CD4-positive, alpha-beta memory T cell (primary cell): ENCODE measurements at regions not wholly inside any gene's neighbourhood (a gene's known extent, or its start where the extent isn't known, plus 50 kb on each side); places are given as distances from the start of the nearest gene placed in this dataset.
"Not testable (repeated sequence)": the region's sequence is repeated elsewhere in the genome, so short reads cannot be mapped to it uniquely, and the experiment has no call there.

Experiments
- CTCF ChIA-PET: fragments of 350-600 bp; sonication (Branson Sonifier 250); formaldehyde crosslinking; loops from one replicate; lab custom pipeline; 2021; ENCODE audit warnings: inconsistent platforms; ENCODE audit not compliant: partially characterized antibody; lab: Charles Lee
- POLR2A ChIA-PET: fragments of 350-600 bp; sonication (Branson Sonifier 250); formaldehyde crosslinking; loops from one replicate; lab custom pipeline; 2021; ENCODE audit not compliant: partially characterized antibody; lab: Charles Lee
- DNase-seq, 5 donors: peaks; one replicate each; pipeline versions ENCODE4 v3.0.0 to v3.0.0-alpha.2; 2020 to 2022; ENCODE audit warnings: mixed read lengths in 1 of 5
- H3K27ac ChIP-seq: one replicate; pipeline ENCODE4 v1.7.0; 2013; ENCODE audit warnings: low read depth, low read length
- H3K27me3 ChIP-seq: 2 replicates; pipeline ENCODE4 v1.7.0; 2013; ENCODE audit warnings: mild to moderate bottlenecking, low read length, moderate library complexity; ENCODE audit not compliant: insufficient read depth
- H3K36me3 ChIP-seq: 2 replicates; pipeline ENCODE4 v1.7.0; 2013; ENCODE audit warnings: mild to moderate bottlenecking, low read length, moderate library complexity; ENCODE audit not compliant: insufficient read depth
- H3K4me1 ChIP-seq: 2 replicates; pipeline ENCODE4 v1.7.0; 2013; ENCODE audit warnings: mild to moderate bottlenecking, low read length, moderate library complexity; ENCODE audit not compliant: insufficient read depth
- H3K4me3 ChIP-seq, 2 donors: one replicate each; pipeline ENCODE4 v1.7.0; 2013; ENCODE audit warnings: low read length in 2 of 2, mild to moderate bottlenecking in 1 of 2
- H3K9me3 ChIP-seq, 2 donors: one replicate each; pipeline ENCODE4 v1.7.0; 2013; ENCODE audit warnings: low read length in 2 of 2, control low read depth in 1 of 2; ENCODE audit not compliant: control insufficient read depth in 1 of 2
- H3K27ac Mint-ChIP-seq, 7 donors: one replicate each; pipeline ENCODE4 v1.8.0; 2020 to 2021; ENCODE audit warnings: mixed read lengths in 7 of 7, mild to moderate bottlenecking in 6 of 7, inconsistent platforms in 3 of 7, moderate library complexity in 3 of 7
- H3K27me3 Mint-ChIP-seq, 2 donors: one replicate each; pipeline ENCODE4 v1.8.0; 2020 to 2021; ENCODE audit warnings: mixed read lengths in 2 of 2
- H3K36me3 Mint-ChIP-seq, 2 donors: one replicate each; pipeline ENCODE4 v1.8.0; 2020 to 2021; ENCODE audit warnings: mixed read lengths in 2 of 2, inconsistent platforms in 1 of 2, mild to moderate bottlenecking in 1 of 2
- H3K4me1 Mint-ChIP-seq, 4 donors: one replicate each; pipeline ENCODE4 v1.8.0; 2020 to 2021; ENCODE audit warnings: mixed read lengths in 4 of 4, mild to moderate bottlenecking in 1 of 4
- H3K4me3 Mint-ChIP-seq, 8 donors: one replicate each; pipeline ENCODE4 v1.8.0; 2020 to 2021; ENCODE audit warnings: mixed read lengths in 8 of 8, mild to moderate bottlenecking in 7 of 8, moderate library complexity in 6 of 8, inconsistent platforms in 3 of 8
- H3K9me3 Mint-ChIP-seq, 8 donors: one replicate each; pipeline ENCODE4 v1.8.0; 2020 to 2021; ENCODE audit warnings: mixed read lengths in 8 of 8, mild to moderate bottlenecking in 5 of 8, inconsistent platforms in 3 of 8, moderate library complexity in 1 of 8
- intact Hi-C: fragments of 100-400 bp; cut with micrococcal nuclease; formaldehyde crosslinking; loops from one replicate; pipeline ENCODE4 v1.15.1; 2023

GRCh38 chr4:126647320-126647719 lies 985.4 kb upstream of the INTU start:
- no peaks in the 10 kb centered on the region for H3K4me1 Mint-ChIP-seq
- H3K4me1 ChIP-seq: no peaks in the 10 kb centered on the region
- H3K9me3 ChIP-seq: no peaks in the 10 kb centered on the region
- H3K36me3 ChIP-seq: no peaks in the 10 kb centered on the region
- H3K27me3 ChIP-seq: no peaks in the 10 kb centered on the region
- no peak overlapping the region for H3K27ac ChIP-seq
- H3K27me3 Mint-ChIP-seq: no peaks in the 10 kb centered on the region
- intact Hi-C loops: no loop called here
- H3K4me3 ChIP-seq: no peak overlapping the region
- H3K9me3 Mint-ChIP-seq: peaks cover 0 to 4% (median under 1%) of the 10 kb centered on the region in 8 donors
- ChIA-PET CTCF (no interaction called here), POLR2A (no interaction called here)
- H3K27ac Mint-ChIP-seq: no peak overlapping the region
- DNase-seq: no peak
- no peaks in the 10 kb centered on the region for H3K36me3 Mint-ChIP-seq
- no peak overlapping the region for H3K4me3 Mint-ChIP-seq

GRCh38 chr4:126647756-126648397 lies 984.9 kb upstream of the INTU start:
- Histone ChIP-seq H3K4me1 (no peaks in the 10 kb centered on the region), H3K9me3 (no peaks in the 10 kb centered on the region), H3K27ac (no peak overlapping the region), H3K27me3 (no peaks in the 10 kb centered on the region), H3K4me3 (no peak overlapping the region), H3K36me3 (no peaks in the 10 kb centered on the region)
- no peaks in the 10 kb centered on the region for H3K27me3 Mint-ChIP-seq
- no peak overlapping the region for H3K4me3 Mint-ChIP-seq
- POLR2A ChIA-PET: no interaction called here
- intact Hi-C loops: no loop called here
- H3K27ac Mint-ChIP-seq: no peak overlapping the region
- DNase-seq: no peak
- H3K4me1 Mint-ChIP-seq: no peaks in the 10 kb centered on the region
- CTCF ChIA-PET: no interaction called here
- H3K9me3 Mint-ChIP-seq: peaks cover 0 to 3% (median 0%) of the 10 kb centered on the region in 8 donors
- no peaks in the 10 kb centered on the region for H3K36me3 Mint-ChIP-seq

- Histone ChIP-seq H3K27me3 (no peaks in the 10 kb centered on the region), H3K4me1 (no peaks in the 10 kb centered on the region), H3K9me3 (no peaks in the 10 kb centered on the region), H3K36me3 (no peaks in the 10 kb centered on the region), H3K4me3 (no peak overlapping the region), H3K27ac (no peak overlapping the region)
- intact Hi-C loops: no loop called here
- DNase-seq: no peak
- CTCF ChIA-PET: no interaction called here
- no peaks in the 10 kb centered on the region for H3K27me3 Mint-ChIP-seq
- H3K36me3 Mint-ChIP-seq: no peaks in the 10 kb centered on the region
- H3K9me3 Mint-ChIP-seq: peaks cover 0 to 8% (median 1%) of the 10 kb centered on the region in 8 donors
- H3K4me3 Mint-ChIP-seq: no peak overlapping the region
- no peak overlapping the region for H3K27ac Mint-ChIP-seq
- H3K4me1 Mint-ChIP-seq: no peaks in the 10 kb centered on the region
- POLR2A ChIA-PET: no interaction called here
These were observed 974.3 kb upstream of the INTU start for GRCh38 chr4:126658411-126658810.

GRCh38 chr4:126661194-126661593 lies 971.6 kb upstream of the INTU start:
- H3K36me3 ChIP-seq: no peaks in the 10 kb centered on the region
- DNase-seq: no peak
- Mint-ChIP-seq H3K4me1 (no peaks in the 10 kb centered on the region), H3K27me3 (no peaks in the 10 kb centered on the region), H3K9me3 (peaks cover 0 to 6% (median 0%) of the 10 kb centered on the region in 8 donors), H3K4me3 (no peak overlapping the region), H3K36me3 (no peaks in the 10 kb centered on the region), H3K27ac (no peak overlapping the region)
- H3K4me1 ChIP-seq: no peaks in the 10 kb centered on the region
- no peak overlapping the region for H3K4me3 ChIP-seq
- H3K9me3 ChIP-seq: no peaks in the 10 kb centered on the region
- ChIA-PET CTCF (no interaction called here), POLR2A (no interaction called here)
- no peak overlapping the region for H3K27ac ChIP-seq
- no peaks in the 10 kb centered on the region for H3K27me3 ChIP-seq
- intact Hi-C loops: no loop called here

- intact Hi-C loops: no loop called here
- Mint-ChIP-seq H3K27ac (no peak overlapping the region), H3K4me1 (no peaks in the 10 kb centered on the region), H3K4me3 (no peak overlapping the region), H3K36me3 (no peaks in the 10 kb centered on the region), H3K27me3 (no peaks in the 10 kb centered on the region), H3K9me3 (peaks cover 0 to 6% (median 0%) of the 10 kb centered on the region in 8 donors)
- no peak overlapping the region for H3K27ac ChIP-seq
- ChIA-PET CTCF (no interaction called here), POLR2A (no interaction called here)
- no peaks in the 10 kb centered on the region for H3K9me3 ChIP-seq
- no peak overlapping the region for H3K4me3 ChIP-seq
- no peaks in the 10 kb centered on the region for H3K36me3 ChIP-seq
- no peaks in the 10 kb centered on the region for H3K27me3 ChIP-seq
- no peaks in the 10 kb centered on the region for H3K4me1 ChIP-seq
- DNase-seq: no peak
These were observed 967.9 kb upstream of the INTU start for GRCh38 chr4:126664839-126665238.

- peak in 1 of 5 donors; percentile 22 for DNase-seq
- H3K36me3 ChIP-seq, H3K27ac ChIP-seq, H3K27me3 Mint-ChIP-seq, POLR2A ChIA-PET, H3K9me3 ChIP-seq, H3K27me3 ChIP-seq, H3K4me3 ChIP-seq, intact Hi-C loops, CTCF ChIA-PET, H3K4me3 Mint-ChIP-seq, H3K27ac Mint-ChIP-seq, H3K36me3 Mint-ChIP-seq, H3K4me1 ChIP-seq, H3K4me1 Mint-ChIP-seq: not testable (repeated sequence)
- peaks cover 0 to 15% (median 9%) of the 10 kb centered on the region in 8 donors for H3K9me3 Mint-ChIP-seq
These were observed 962.7 kb upstream of the INTU start for GRCh38 chr4:126670038-126670437.

- no peaks in the 10 kb centered on the region for H3K4me1 Mint-ChIP-seq
- Histone ChIP-seq H3K4me3 (no peak overlapping the region), H3K36me3 (no peaks in the 10 kb centered on the region), H3K27me3 (no peaks in the 10 kb centered on the region), H3K27ac (no peak overlapping the region), H3K9me3 (no peaks in the 10 kb centered on the region), H3K4me1 (no peaks in the 10 kb centered on the region)
- no peaks in the 10 kb centered on the region for H3K36me3 Mint-ChIP-seq
- H3K27ac Mint-ChIP-seq: no peak overlapping the region
- intact Hi-C loops: no loop called here
- H3K4me3 Mint-ChIP-seq: no peak overlapping the region
- ChIA-PET POLR2A (no interaction called here), CTCF (no interaction called here)
- no peaks in the 10 kb centered on the region for H3K27me3 Mint-ChIP-seq
- no peak for DNase-seq
- H3K9me3 Mint-ChIP-seq: peaks cover 0 to 6% (median under 1%) of the 10 kb centered on the region in 8 donors
These were observed 954.1 kb upstream of the INTU start for GRCh38 chr4:126678618-126679017.

- no peaks in the 10 kb centered on the region for H3K27me3 ChIP-seq
- no peak for DNase-seq
- H3K36me3 Mint-ChIP-seq: no peaks in the 10 kb centered on the region
- H3K27ac Mint-ChIP-seq: no peak overlapping the region
- peaks cover 0 to 6% (median 2%) of the 10 kb centered on the region in 8 donors for H3K9me3 Mint-ChIP-seq
- H3K27ac ChIP-seq: no peak overlapping the region
- H3K4me3 ChIP-seq: no peak overlapping the region
- H3K9me3 ChIP-seq: no peaks in the 10 kb centered on the region
- CTCF ChIA-PET: no interaction called here
- no peak overlapping the region for H3K4me3 Mint-ChIP-seq
- intact Hi-C loops: no loop called here
- POLR2A ChIA-PET: no interaction called here
- H3K4me1 ChIP-seq: no peaks in the 10 kb centered on the region
- H3K27me3 Mint-ChIP-seq: no peaks in the 10 kb centered on the region
- H3K36me3 ChIP-seq: no peaks in the 10 kb centered on the region
- no peaks in the 10 kb centered on the region for H3K4me1 Mint-ChIP-seq
These were observed 953.5 kb upstream of the INTU start for GRCh38 chr4:126679303-126679702.
